ENCODE measurements at regions not wholly inside any gene's neighbourhood (a gene's known extent, or its start where the extent isn't known, plus 50 kb on each side); places are given as distances from the start of the nearest gene placed in this dataset.

- TF ChIP-seq EZH2phosphoT487 (IDR thresholded peaks at IDR 0.05; ENCODE audit: insufficient read depth, low read depth): no peak
- TF ChIP-seq EZH2 (IDR thresholded peaks at IDR 0.05; ENCODE audit: insufficient read depth, poor library complexity, severe bottlenecking): no peak
Observed at GRCh38 chr18:78378403-78378802, 601.2 kb upstream of the SALL3 start.
